Spleen (tissue), 11 donors: ENCODE measurements at regions not wholly inside any gene's neighbourhood (a gene's known extent, or its start where the extent isn't known, plus 50 kb on each side); places are given as distances from the start of the nearest gene placed in this dataset.

Source experiments
- DNase-seq: peaks from one replicate; pipeline ENCODE4 v3.0.0-alpha.2; 2020
- H3K27ac ChIP-seq, 8 donors: fragments of 200-600 bp; sonication (generic) in 7 of 8; 1 replicate in 4 of 8; 2 replicates in 4 of 8; pipeline versions ENCODE4 v1.5.0 to v1.8.0; 2016 to 2021; ENCODE audit warnings: inconsistent platforms in 4 of 8, mild to moderate bottlenecking in 4 of 8, moderate library complexity in 1 of 8
- H3K27me3 ChIP-seq, 7 donors: fragments of 200-600 bp; sonication (generic) in 6 of 7; replicated peaks in 1 of 7; 1 replicate in 4 of 7; 2 replicates in 3 of 7; pipeline versions ENCODE4 v1.5.0 to v1.8.0; 2016 to 2021; ENCODE audit warnings: inconsistent platforms in 3 of 7, mild to moderate bottlenecking in 1 of 7
- H3K36me3 ChIP-seq, 6 donors: fragments of 200-600 bp; sonication (generic) in 5 of 6; 1 replicate in 4 of 6; 2 replicates in 2 of 6; pipeline versions ENCODE4 v1.5.0 to v1.8.0; 2016 to 2021; ENCODE audit warnings: inconsistent platforms in 2 of 6
- H3K4me1 ChIP-seq, 6 donors: fragments of 200-600 bp; sonication (generic) in 5 of 6; 1 replicate in 3 of 6; 2 replicates in 3 of 6; pipeline versions ENCODE4 v1.5.0 to v1.8.0; 2016 to 2021; ENCODE audit warnings: inconsistent platforms in 3 of 6
- H3K4me3 ChIP-seq, 8 donors: fragments of 200-600 bp; sonication (generic) in 7 of 8; 1 replicate in 4 of 8; 2 replicates in 4 of 8; pipeline versions ENCODE4 v1.5.0 to v1.8.0; 2016 to 2021; ENCODE audit warnings: inconsistent platforms in 4 of 8, mild to moderate bottlenecking in 4 of 8, moderate library complexity in 2 of 8
- H3K9me3 ChIP-seq, 8 donors: fragments of 200-600 bp; sonication (generic) in 7 of 8; 1 replicate in 4 of 8; 2 replicates in 4 of 8; pipeline versions ENCODE4 v1.5.0 to v1.8.0; 2016 to 2021; ENCODE audit warnings: inconsistent platforms in 4 of 8
- POLR2A ChIP-seq, 3 donors: fragments of 450-650 bp; IDR thresholded peaks; one replicate each; pipeline ENCODE4 v1.5.1; 2017; ENCODE audit warnings: antibody characterized with exemption in 3 of 3, mild to moderate bottlenecking in 1 of 3
- POLR2AphosphoS5 ChIP-seq, 3 donors: sonication (generic); formaldehyde crosslinking; IDR thresholded peaks; one replicate each; pipeline ENCODE4 v1.5.1; 2017; ENCODE audit warnings: antibody characterized with exemption in 3 of 3
- WGBS, 5 donors: extraction: QIAGEN DNeasy Blood & Tissue Kit in 3 of 5; methylation state at CpG; one replicate each; pipeline versions ENCODE4 v1.1.5 to v1.1.7; 2013 to 2018; 5-methylcytosine and 5-hydroxymethylcytosine counted together
- intact Hi-C: fragments of 100-400 bp; cut with DNase I; formaldehyde crosslinking; loops from one replicate; pipeline ENCODE4 v1.15.0; 2023; ENCODE audit warnings: low total_unique reads
- TF ChIP-seq, protein P1 (sequence below), 11 experiments: fragments of 200-600 bp in 7 of 11; fragments of 450-650 bp in 4 of 11; sonication (generic) in 4 of 11; IDR thresholded peaks in 8 of 11; conservative IDR thresholded peaks in 3 of 11; 1 replicate in 7 of 11; 2 replicates in 4 of 11; pipeline versions ENCODE4 v1.4.0 to v1.8.0; 2016 to 2021; ENCODE audit warnings: antibody characterized with exemption in 11 of 11, inconsistent platforms in 4 of 11, mild to moderate bottlenecking in 1 of 11
- donor health status: healthy with polysubstance abuse.
- donor health status: DM: no; HTN: no; CAD: no; lungs with moderate emphysema.
- donor health status: DM: no; HTN: no; CAD: no.
- donor health status: Bipolar disorder and iron deficiency.
- donor health status: healthy.
- donor health status: DM: no; HTN: no; CAD: no.
- donor health status: DM: yes; HTN: yes; CAD: no.

DNA sequence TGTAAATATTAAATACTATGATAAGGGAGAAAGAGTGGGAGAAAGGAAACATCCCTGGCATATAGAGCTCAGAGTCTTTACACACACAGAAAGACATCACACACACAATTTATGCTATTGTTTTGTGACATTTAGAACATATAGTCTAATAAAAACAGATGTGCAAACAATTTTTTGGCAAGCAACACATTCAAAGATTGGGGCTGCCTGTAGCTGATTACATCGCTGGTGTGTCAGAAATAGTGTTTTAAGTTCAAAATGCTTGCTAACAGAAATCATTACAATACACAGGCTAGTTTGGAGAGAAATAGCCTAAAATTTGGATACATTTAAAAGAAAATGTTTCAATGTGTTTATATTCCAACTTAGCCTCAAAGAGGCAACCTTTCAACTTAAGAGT lies 256.7 kb upstream of the NPVF start:
- H3K36me3 ChIP-seq = no peaks in the 10 kb centered on the region
- DNase-seq = no peak
- TF ChIP-seq POLR2A (IDR thresholded peaks at IDR 0.05) = no peak
- TF ChIP-seq, protein P1, sequence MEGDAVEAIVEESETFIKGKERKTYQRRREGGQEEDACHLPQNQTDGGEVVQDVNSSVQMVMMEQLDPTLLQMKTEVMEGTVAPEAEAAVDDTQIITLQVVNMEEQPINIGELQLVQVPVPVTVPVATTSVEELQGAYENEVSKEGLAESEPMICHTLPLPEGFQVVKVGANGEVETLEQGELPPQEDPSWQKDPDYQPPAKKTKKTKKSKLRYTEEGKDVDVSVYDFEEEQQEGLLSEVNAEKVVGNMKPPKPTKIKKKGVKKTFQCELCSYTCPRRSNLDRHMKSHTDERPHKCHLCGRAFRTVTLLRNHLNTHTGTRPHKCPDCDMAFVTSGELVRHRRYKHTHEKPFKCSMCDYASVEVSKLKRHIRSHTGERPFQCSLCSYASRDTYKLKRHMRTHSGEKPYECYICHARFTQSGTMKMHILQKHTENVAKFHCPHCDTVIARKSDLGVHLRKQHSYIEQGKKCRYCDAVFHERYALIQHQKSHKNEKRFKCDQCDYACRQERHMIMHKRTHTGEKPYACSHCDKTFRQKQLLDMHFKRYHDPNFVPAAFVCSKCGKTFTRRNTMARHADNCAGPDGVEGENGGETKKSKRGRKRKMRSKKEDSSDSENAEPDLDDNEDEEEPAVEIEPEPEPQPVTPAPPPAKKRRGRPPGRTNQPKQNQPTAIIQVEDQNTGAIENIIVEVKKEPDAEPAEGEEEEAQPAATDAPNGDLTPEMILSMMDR (IDR thresholded peaks at IDR 0.05 in 8 of 11, conservative IDR thresholded peaks at IDR 0.05 in 3 of 11) = no peak
- no peak for TF ChIP-seq POLR2AphosphoS5 (IDR thresholded peaks at IDR 0.05)
- 81 to 92% (median 89%) methylated on average over 1 of the region's 1 CpG for WGBS, 5 donors
- H3K9me3 ChIP-seq = no peaks in the 10 kb centered on the region
- H3K4me3 ChIP-seq = no peak overlapping the region
- intact Hi-C loops = no loop called here
- no peak overlapping the region for H3K27ac ChIP-seq
- H3K27me3 ChIP-seq = no peaks in the 10 kb centered on the region
- H3K4me1 ChIP-seq = no peaks in the 10 kb centered on the region

DNA sequence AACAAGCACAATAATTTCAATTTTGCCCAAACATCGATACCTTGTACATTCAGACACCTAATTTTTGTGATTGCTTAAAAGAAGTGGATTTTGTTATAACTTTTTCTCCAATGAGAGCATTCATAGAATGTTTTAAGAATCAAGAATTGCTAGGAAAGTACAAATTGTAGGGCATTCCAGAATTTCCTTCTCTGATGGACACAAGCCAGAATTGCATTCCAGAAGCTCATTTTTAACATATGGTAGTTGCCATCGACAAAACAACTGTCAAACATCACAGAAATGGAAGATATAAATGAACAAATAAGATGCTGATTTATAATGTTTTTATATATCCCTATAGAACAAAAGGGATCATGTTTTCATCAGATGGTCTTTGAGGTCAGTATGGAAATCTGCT lies 258.4 kb upstream of the NPVF start:
- intact Hi-C loops = no loop called here
- Histone ChIP-seq H3K9me3 (no peaks in the 10 kb centered on the region), H3K27ac (no peak overlapping the region), H3K27me3 (no peaks in the 10 kb centered on the region), H3K4me3 (no peak overlapping the region), H3K36me3 (no peaks in the 10 kb centered on the region), H3K4me1 (no peaks in the 10 kb centered on the region)
- no peak for DNase-seq
- no peak for TF ChIP-seq POLR2AphosphoS5 (IDR thresholded peaks at IDR 0.05)
- WGBS, 5 donors = 78 to 86% (median 83%) methylated on average over 2 of the region's 2 CpGs

DNA sequence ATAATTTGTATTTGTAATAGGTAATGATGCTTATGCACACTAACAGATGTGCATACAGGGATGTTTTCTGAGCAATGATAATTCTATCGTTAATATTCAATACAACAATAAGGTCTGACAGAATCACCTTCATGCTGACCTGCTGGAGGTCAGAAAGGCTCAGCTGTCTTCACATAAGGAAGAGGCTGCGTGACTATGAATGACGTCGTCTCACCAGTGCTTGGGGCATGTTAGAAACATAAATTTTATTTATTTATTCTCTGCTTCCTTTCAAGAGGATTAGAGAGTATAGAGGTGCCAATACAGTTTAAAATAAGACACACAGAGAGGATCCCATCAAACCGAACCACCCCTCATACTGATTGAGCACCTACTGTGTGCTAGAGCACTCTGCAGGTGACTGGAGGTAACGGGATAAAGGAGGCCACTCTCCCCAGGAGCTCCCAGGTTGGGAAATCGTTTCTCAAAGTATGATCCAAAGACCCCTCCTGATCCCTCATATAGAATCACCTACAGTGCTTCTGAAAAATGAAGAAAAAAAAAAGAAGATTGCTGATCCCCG lies 265.6 kb upstream of the NPVF start:
- intact Hi-C loops = no loop called here
- Histone ChIP-seq H3K27ac (no peak overlapping the region), H3K36me3 (no peaks in the 10 kb centered on the region), H3K4me3 (no peak overlapping the region), H3K9me3 (no peaks in the 10 kb centered on the region), H3K4me1 (peaks cover 7 to 33% (median 21%) of the 10 kb centered on the region in 6 donors), H3K27me3 (no peaks in the 10 kb centered on the region)
- TF ChIP-seq POLR2AphosphoS5 (IDR thresholded peaks at IDR 0.05) = no peak
- TF ChIP-seq POLR2A (IDR thresholded peaks at IDR 0.05) = no peak
- TF ChIP-seq, protein P1 (IDR thresholded peaks at IDR 0.05 in 8 of 11, conservative IDR thresholded peaks at IDR 0.05 in 3 of 11) = no peak
- WGBS, 5 donors = 84 to 93% (median 87%) methylated on average over 8 of the region's 8 CpGs
- DNase-seq = no peak

DNA sequence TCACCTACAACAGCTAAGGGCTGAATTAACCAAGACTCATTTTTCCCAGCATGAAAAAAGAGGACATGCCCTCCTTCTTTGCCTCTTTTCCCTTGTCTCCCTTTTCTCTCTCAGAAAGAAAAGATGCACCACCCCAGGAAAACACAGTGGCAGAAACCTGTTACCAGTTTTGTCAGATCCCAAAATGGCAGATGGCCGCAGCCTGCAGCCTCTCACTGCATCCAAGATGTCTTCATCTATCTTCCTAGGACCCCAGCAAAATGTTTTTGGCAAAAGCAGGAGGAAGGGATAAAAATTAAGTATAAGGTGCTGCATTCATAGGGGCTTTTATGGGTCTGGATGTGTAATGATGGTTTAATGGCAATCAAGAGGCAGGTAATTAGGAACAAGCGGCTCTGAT lies 266.6 kb upstream of the NPVF start:
- Histone ChIP-seq H3K36me3 (no peaks in the 10 kb centered on the region), H3K27ac (no peak overlapping the region), H3K9me3 (no peaks in the 10 kb centered on the region), H3K4me1 (peaks cover 7 to 33% (median 21%) of the 10 kb centered on the region in 6 donors), H3K4me3 (no peak overlapping the region), H3K27me3 (no peaks in the 10 kb centered on the region)
- WGBS, 5 donors = 92 to 98% (median 97%) methylated on average over 2 of the region's 2 CpGs
- intact Hi-C loops = no loop called here
- no peak for DNase-seq
- TF ChIP-seq POLR2AphosphoS5 (IDR thresholded peaks at IDR 0.05) = no peak
- no peak for TF ChIP-seq POLR2A (IDR thresholded peaks at IDR 0.05)
- TF ChIP-seq, protein P1 (IDR thresholded peaks at IDR 0.05 in 8 of 11, conservative IDR thresholded peaks at IDR 0.05 in 3 of 11) = no peak
